Endothelial cell (in vitro differentiated cells): ENCODE measurements at regions not wholly inside any gene's neighbourhood (a gene's known extent, or its start where the extent isn't known, plus 50 kb on each side); places are given as distances from the start of the nearest gene placed in this dataset.

Source experiments
- DNase-seq: peaks from one replicate; pipeline ENCODE4 v3.0.0; 2021; ENCODE audit warnings: low spot score
- H3K27ac Mint-ChIP-seq: one replicate; pipeline ENCODE4 v1.8.0; 2021; ENCODE audit warnings: mixed read lengths, inconsistent platforms; ENCODE audit not compliant: unreplicated experiment
- H3K27me3 Mint-ChIP-seq: one replicate; pipeline ENCODE4 v1.8.0; 2021; ENCODE audit warnings: mild to moderate bottlenecking, moderate library complexity, mixed read lengths, inconsistent platforms; ENCODE audit not compliant: unreplicated experiment
- H3K36me3 Mint-ChIP-seq: one replicate; pipeline ENCODE4 v1.8.0; 2021; ENCODE audit warnings: mild to moderate bottlenecking, low read depth, mixed read lengths, inconsistent platforms; ENCODE audit not compliant: unreplicated experiment
- H3K4me1 Mint-ChIP-seq: one replicate; pipeline ENCODE4 v1.8.0; 2021; ENCODE audit warnings: mild to moderate bottlenecking, mixed read lengths, inconsistent platforms; ENCODE audit not compliant: unreplicated experiment
- H3K4me3 Mint-ChIP-seq: one replicate; pipeline ENCODE4 v1.8.0; 2021; ENCODE audit warnings: mild to moderate bottlenecking, mixed read lengths, inconsistent platforms; ENCODE audit not compliant: unreplicated experiment
- H3K9me3 Mint-ChIP-seq: one replicate; pipeline ENCODE4 v1.8.0; 2021; ENCODE audit warnings: mixed read lengths, inconsistent platforms; ENCODE audit not compliant: unreplicated experiment
- TF ChIP-seq, protein P1 (sequence below): fragments of 200-600 bp; sonication (generic); IDR thresholded peaks from one replicate; pipeline ENCODE4 v1.5.0; 2021; ENCODE audit warnings: antibody characterized with exemption; ENCODE audit not compliant: unreplicated experiment

DNA sequence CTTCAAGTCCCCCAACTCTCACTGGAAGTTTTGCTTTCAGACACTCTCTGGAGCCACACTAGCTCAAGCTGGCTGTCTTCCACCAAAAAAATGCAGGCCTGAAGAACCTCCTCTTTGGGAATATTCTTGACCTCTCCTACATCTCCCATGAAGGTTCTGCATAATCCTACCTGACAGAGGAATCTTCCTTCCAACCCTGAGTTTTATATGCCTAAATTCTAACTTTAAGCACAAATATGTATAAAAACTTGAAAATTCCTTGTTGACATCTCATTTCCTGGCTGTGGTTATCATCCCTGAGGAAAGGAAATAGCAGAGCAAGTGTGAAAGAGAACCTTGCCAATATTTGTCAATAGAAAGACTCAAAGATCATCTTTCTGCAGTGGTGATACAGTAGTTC, 249.0 kb downstream of the LPIN1 start:
- DNase-seq, result no peak
- Mint-ChIP-seq H3K4me1 (no peaks in the 10 kb centered on the region), H3K36me3 (no peaks in the 10 kb centered on the region), H3K27me3 (no peaks in the 10 kb centered on the region), H3K4me3 (no peak overlapping the region), H3K9me3 (no peaks in the 10 kb centered on the region), H3K27ac (no peak overlapping the region)
- TF ChIP-seq, protein P1, sequence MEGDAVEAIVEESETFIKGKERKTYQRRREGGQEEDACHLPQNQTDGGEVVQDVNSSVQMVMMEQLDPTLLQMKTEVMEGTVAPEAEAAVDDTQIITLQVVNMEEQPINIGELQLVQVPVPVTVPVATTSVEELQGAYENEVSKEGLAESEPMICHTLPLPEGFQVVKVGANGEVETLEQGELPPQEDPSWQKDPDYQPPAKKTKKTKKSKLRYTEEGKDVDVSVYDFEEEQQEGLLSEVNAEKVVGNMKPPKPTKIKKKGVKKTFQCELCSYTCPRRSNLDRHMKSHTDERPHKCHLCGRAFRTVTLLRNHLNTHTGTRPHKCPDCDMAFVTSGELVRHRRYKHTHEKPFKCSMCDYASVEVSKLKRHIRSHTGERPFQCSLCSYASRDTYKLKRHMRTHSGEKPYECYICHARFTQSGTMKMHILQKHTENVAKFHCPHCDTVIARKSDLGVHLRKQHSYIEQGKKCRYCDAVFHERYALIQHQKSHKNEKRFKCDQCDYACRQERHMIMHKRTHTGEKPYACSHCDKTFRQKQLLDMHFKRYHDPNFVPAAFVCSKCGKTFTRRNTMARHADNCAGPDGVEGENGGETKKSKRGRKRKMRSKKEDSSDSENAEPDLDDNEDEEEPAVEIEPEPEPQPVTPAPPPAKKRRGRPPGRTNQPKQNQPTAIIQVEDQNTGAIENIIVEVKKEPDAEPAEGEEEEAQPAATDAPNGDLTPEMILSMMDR, result no peak

DNA sequence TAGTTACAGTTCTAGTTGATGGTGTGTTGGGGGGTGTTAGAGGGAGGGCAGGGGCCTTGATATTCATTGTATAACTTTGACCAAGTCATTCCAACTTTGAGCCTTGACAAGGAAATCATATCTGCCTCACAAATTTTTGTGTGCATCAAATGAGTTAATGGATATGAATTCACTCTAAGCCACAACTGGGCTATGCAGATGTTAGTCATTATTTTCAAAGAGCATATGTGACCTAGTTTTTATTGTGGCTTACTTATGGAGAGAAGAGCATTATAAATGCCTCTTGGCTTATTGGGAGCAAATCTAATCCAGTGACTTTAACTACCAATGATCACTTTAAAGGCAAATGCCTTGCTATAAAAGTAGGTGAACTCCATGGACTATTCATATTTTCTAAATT, 250.2 kb downstream of the LPIN1 start:
- Mint-ChIP-seq H3K36me3 (no peaks in the 10 kb centered on the region), H3K27me3 (no peaks in the 10 kb centered on the region), H3K4me3 (no peak overlapping the region), H3K27ac (no peak overlapping the region), H3K9me3 (no peaks in the 10 kb centered on the region), H3K4me1 (no peaks in the 10 kb centered on the region)
- DNase-seq, result no peak
- TF ChIP-seq, protein P1, result no peak

DNA sequence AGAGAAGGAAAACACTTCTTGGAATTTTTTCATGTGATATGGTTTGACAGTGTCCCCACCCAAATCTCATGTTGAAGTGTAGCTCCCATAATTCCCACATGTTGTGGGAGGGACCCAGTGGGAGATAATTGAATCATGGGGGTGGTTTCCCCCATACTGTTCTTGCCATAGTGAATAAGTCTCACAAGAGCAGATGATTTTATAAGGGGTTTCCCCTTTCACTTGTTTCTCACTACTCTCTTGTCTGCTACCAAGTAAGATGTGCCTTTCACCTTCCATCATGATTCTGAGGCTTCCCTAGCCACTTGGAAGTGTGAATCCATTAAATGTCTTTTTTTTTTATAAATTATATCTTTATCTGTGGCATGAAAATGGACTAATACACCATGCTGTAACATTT, 250.7 kb downstream of the LPIN1 start:
- no peak overlapping the region for H3K27ac Mint-ChIP-seq
- TF ChIP-seq, protein P1, result no peak

DNA sequence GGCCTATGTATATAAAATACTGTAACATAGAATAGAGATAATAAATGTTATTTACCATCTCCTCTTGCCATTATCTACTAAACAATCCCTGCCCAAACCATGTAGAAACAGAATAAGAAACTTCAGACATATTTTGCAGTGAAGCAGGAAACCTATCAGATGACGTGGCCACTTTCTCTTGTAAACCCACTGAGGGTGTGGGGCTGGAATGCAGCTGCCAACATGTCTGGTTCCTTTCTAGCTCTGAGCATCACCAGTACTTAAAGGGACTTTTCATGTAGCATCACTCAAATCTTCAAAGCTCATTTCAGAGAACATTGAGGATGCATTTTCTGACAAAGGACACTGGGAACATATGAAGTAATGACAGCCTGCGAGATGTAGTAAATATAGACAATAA, 251.8 kb downstream of the LPIN1 start:
- TF ChIP-seq, protein P1, result no peak
- Mint-ChIP-seq H3K4me1 (peaks cover 3% of the 10 kb centered on the region), H3K27ac (no peak overlapping the region), H3K27me3 (no peaks in the 10 kb centered on the region), H3K9me3 (no peaks in the 10 kb centered on the region), H3K4me3 (no peak overlapping the region), H3K36me3 (no peaks in the 10 kb centered on the region)
- no peak for DNase-seq

More for the DNA sequence above, 250.7 kb downstream of the LPIN1 start:
- Mint-ChIP-seq H3K9me3 (no peaks in the 10 kb centered on the region), H3K4me1 (peaks cover 3% of the 10 kb centered on the region), H3K27me3 (no peaks in the 10 kb centered on the region), H3K4me3 (no peak overlapping the region), H3K36me3 (no peaks in the 10 kb centered on the region)
- DNase-seq, result no peak

DNA sequence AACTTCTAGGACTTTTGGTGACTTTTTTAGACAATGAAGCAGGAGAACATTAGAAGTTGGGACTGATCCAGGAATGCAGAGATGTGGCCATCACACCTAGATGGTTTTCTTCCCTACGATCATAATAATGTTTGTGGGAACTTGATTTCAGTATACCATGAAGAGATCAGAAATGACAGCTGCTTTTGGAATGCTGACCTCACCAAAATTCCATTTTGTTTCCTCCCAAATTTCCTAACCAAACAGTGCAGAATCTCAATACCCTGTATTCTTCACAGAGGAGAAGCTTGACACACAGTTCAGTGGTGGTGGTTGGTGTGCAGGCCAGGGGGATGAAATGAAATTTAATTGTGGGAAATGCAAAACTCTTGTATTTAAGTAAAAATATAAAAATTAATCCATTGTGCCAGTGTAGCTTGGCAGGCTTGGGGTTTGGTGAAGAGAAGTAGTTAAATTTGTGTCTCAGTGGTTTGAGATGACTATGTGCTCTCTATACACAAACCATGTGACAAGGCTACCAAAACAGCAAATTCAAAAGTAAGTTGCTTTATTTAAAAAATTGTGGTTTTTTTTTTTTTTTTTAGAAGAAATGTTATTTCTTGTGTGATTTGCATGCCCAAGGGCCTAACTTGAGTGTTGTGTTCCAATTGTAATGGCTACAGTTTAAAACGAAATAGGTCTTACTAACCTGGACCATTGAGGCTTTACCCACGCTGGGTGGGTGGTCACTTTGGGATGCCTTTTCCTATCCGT, 252.4 kb downstream of the LPIN1 start:
- no peaks in the 10 kb centered on the region for H3K36me3 Mint-ChIP-seq
- no peaks in the 10 kb centered on the region for H3K27me3 Mint-ChIP-seq
- no peak overlapping the region for H3K27ac Mint-ChIP-seq
- no peak for DNase-seq
- TF ChIP-seq, protein P1, result no peak
- no peak overlapping the region for H3K4me3 Mint-ChIP-seq
- peaks cover 3% of the 10 kb centered on the region for H3K4me1 Mint-ChIP-seq
- H3K9me3 Mint-ChIP-seq, result no peaks in the 10 kb centered on the region
